ENCODE measurements at regions not wholly inside any gene's neighbourhood (a gene's known extent, or its start where the extent isn't known, plus 50 kb on each side); places are given as distances from the start of the nearest gene placed in this dataset.

GRCh38 chr7:109951565-109951928 is 1139.4 kb upstream of the LRRN3 start:
- TF ChIP-seq CTCF (conservative IDR thresholded peaks at IDR 0.05; ENCODE audit: low read depth, low read length) (no peak), EZH2 (IDR thresholded peaks at IDR 0.05; ENCODE audit: low read length, unreplicated experiment) (no peak)

Measured in PC-3 (cell line).